SHP77 treated with DMSO at 0.1 percent for 48 hours (cell line): ENCODE measurements at regions not wholly inside any gene's neighbourhood (a gene's known extent, or its start where the extent isn't known, plus 50 kb on each side); places are given as distances from the start of the nearest gene placed in this dataset.
"Not testable (repeated sequence)": the region's sequence is repeated elsewhere in the genome, so short reads cannot be mapped to it uniquely, and the experiment has no call there.

Experiments
- DNase-seq: peaks from one replicate; lab custom pipeline; 2025; lab: John Stamatoyannopoulos, UW

- no peak for DNase-seq
These were observed 321.2 kb upstream of the COL8A1 start for GRCh38 chr3:99317201-99317600.

- no peak for DNase-seq
These were observed 322.5 kb upstream of the COL8A1 start for GRCh38 chr3:99315896-99316295.

GRCh38 chr3:99313485-99313884 is 324.9 kb upstream of the COL8A1 start:
- DNase-seq: no peak

GRCh38 chr3:99298661-99299060 is 339.7 kb upstream of the COL8A1 start:
- DNase-seq: no peak

GRCh38 chr3:99295836-99296235 is 342.6 kb upstream of the COL8A1 start:
- no peak for DNase-seq

GRCh38 chr3:99294092-99294491 is 344.3 kb upstream of the COL8A1 start:
- DNase-seq: not testable (repeated sequence)

- no peak for DNase-seq
These were observed 350.5 kb upstream of the COL8A1 start for GRCh38 chr3:99287876-99288275.

GRCh38 chr3:99286266-99286845 is 352.0 kb upstream of the COL8A1 start:
- no peak for DNase-seq

- no peak for DNase-seq
These were observed 368.3 kb upstream of the DCBLD2 start for GRCh38 chr3:99269606-99270351.

GRCh38 chr3:99256788-99257187 is 355.3 kb upstream of the DCBLD2 start:
- no peak for DNase-seq

- no peak for DNase-seq
These were observed 352.5 kb upstream of the DCBLD2 start for GRCh38 chr3:99253963-99254355.

- DNase-seq: no peak
These were observed 349.4 kb upstream of the DCBLD2 start for GRCh38 chr3:99250821-99251355.

GRCh38 chr3:99250272-99250671 is 348.8 kb upstream of the DCBLD2 start:
- no peak for DNase-seq

- no peak for DNase-seq
These were observed 348.1 kb upstream of the DCBLD2 start for GRCh38 chr3:99249627-99250026.

GRCh38 chr3:99248913-99249312 is 347.4 kb upstream of the DCBLD2 start:
- no peak for DNase-seq

GRCh38 chr3:99248130-99248529 is 346.6 kb upstream of the DCBLD2 start:
- DNase-seq: no peak

- no peak for DNase-seq
These were observed 344.6 kb upstream of the DCBLD2 start for GRCh38 chr3:99246010-99246654.

- DNase-seq: no peak
These were observed 340.8 kb upstream of the DCBLD2 start for GRCh38 chr3:99242271-99242670.

- DNase-seq: no peak
These were observed 339.2 kb upstream of the DCBLD2 start for GRCh38 chr3:99240700-99241099.

GRCh38 chr3:99236576-99236975 is 335.1 kb upstream of the DCBLD2 start:
- no peak for DNase-seq

- no peak for DNase-seq
These were observed 331.2 kb upstream of the DCBLD2 start for GRCh38 chr3:99232696-99233095.

GRCh38 chr3:99218468-99218867 is 317.0 kb upstream of the DCBLD2 start:
- DNase-seq: no peak

GRCh38 chr3:99212969-99213368 is 311.5 kb upstream of the DCBLD2 start:
- DNase-seq: no peak
